Panc1 (cell line): ENCODE measurements at regions not wholly inside any gene's neighbourhood (a gene's known extent, or its start where the extent isn't known, plus 50 kb on each side); places are given as distances from the start of the nearest gene placed in this dataset.

Experiments used
- ATAC-seq: fragments of 200-7000 bp; cut with Tn5 transposase; 2 replicates; pipeline ENCODE4 v1.9.1; 2020; ENCODE audit warnings: mild to moderate bottlenecking, moderate library complexity
- BruUV-seq: library from RNA; stranded (reverse); fragments of 400-500 nt; replicated peaks from 2 replicates; lab custom pipeline; 2021; lab: Mats Ljungman, UMichigan
- CTCF ChIA-PET: fragments of 300-600 bp; sonication (Branson Sonifier 250); formaldehyde crosslinking; loops from one replicate; lab custom pipeline; 2022; ENCODE audit warnings: antibody characterized with exemption; lab: Charles Lee
- POLR2A ChIA-PET: fragments of 300-600 bp; sonication (Branson Sonifier 250); formaldehyde crosslinking; loops from one replicate; lab custom pipeline; 2022; ENCODE audit warnings: antibody characterized with exemption; lab: Charles Lee
- DNase-seq: peaks from one replicate; pipeline ENCODE4 v3.0.0-alpha.2; 2010; ENCODE audit warnings: low read depth, low spot score
- H3K27ac ChIP-seq: 2 replicates; pipeline ENCODE4 v1.5.1; 2011; ENCODE audit warnings: mild to moderate bottlenecking, low read length, inconsistent platforms
- H3K27me3 ChIP-seq: fragments of 200-500 bp; sonication (Bioruptor generic); 2 replicates; pipeline ENCODE4 v1.6.0; 2014; ENCODE audit warnings: low read length, inconsistent platforms; ENCODE audit not compliant: control insufficient read depth, insufficient read depth
- H3K36me3 ChIP-seq: fragments of 200-500 bp; sonication (Bioruptor generic); 2 replicates; pipeline ENCODE4 v1.5.1; 2014; ENCODE audit warnings: inconsistent platforms, mild to moderate bottlenecking, low read length, moderate library complexity; ENCODE audit not compliant: control insufficient read depth, insufficient read depth
- H3K4me1 ChIP-seq: 2 replicates; pipeline ENCODE4 v1.5.1; 2011; ENCODE audit warnings: inconsistent platforms, mild to moderate bottlenecking, low read length, moderate library complexity; ENCODE audit not compliant: control insufficient read depth, insufficient read depth
- H3K4me3 ChIP-seq, 2 experiments: 2 replicates each; pipeline ENCODE4 v1.5.1; 2011 to 2012; ENCODE audit warnings: low read depth in 2 of 2, low read length in 2 of 2, mild to moderate bottlenecking in 2 of 2, inconsistent platforms in 1 of 2, moderate library complexity in 1 of 2
- H3K9me3 ChIP-seq: fragments of 200-500 bp; sonication (Bioruptor generic); 2 replicates; pipeline ENCODE4 v1.5.1; 2014; ENCODE audit warnings: low read depth, mild to moderate bottlenecking, inconsistent platforms, low read length, moderate library complexity; ENCODE audit not compliant: control insufficient read depth, insufficient read depth
- CTCF ChIP-seq: fragments of 450-650 bp; IDR thresholded peaks from 2 replicates; pipeline ENCODE4 v1.5.1; 2017; ENCODE audit warnings: mild to moderate bottlenecking
- POLR2AphosphoS5 ChIP-seq: IDR thresholded peaks from 2 replicates; pipeline ENCODE4 v1.6.1; 2012; ENCODE audit warnings: mild to moderate bottlenecking, low read depth, low read length, moderate library complexity
- REST ChIP-seq, 2 experiments: IDR thresholded peaks; 2 replicates each; pipeline ENCODE4 v1.6.1; 2011 to 2012; ENCODE audit warnings: low read depth in 2 of 2, control low read depth in 1 of 2, low read length in 1 of 2, mild to moderate bottlenecking in 1 of 2, moderate library complexity in 1 of 2; ENCODE audit not compliant: insufficient read depth in 1 of 2
- SIN3A ChIP-seq: IDR thresholded peaks from 2 replicates; pipeline ENCODE4 v1.6.1; 2012; ENCODE audit warnings: low read depth, mild to moderate bottlenecking, low read length, moderate library complexity, borderline replicate concordance; ENCODE audit not compliant: insufficient read depth
- TCF7L2 ChIP-seq: IDR thresholded peaks from 2 replicates; pipeline ENCODE4 v1.6.1; 2011; ENCODE audit warnings: mild to moderate bottlenecking, low read depth, low read length, inconsistent platforms
- in situ Hi-C: cut with HindIII; loops from 2 replicates; pipeline ENCODE4 v1.10.0; 2016; ENCODE audit warnings: low sequenced_read_pairs, low pct_unique_long_range_greater_than_20kb
- intact Hi-C: fragments of 100-400 bp; cut with micrococcal nuclease; formaldehyde crosslinking; loops from one replicate; pipeline ENCODE4 v1.10.0; 2022; ENCODE audit not compliant: unreplicated experiment

GRCh38 chr2:236763857-236764256, 194.2 kb downstream of the ACKR3 start:
- DNase-seq = no peak
- TF ChIP-seq CTCF (no peak), TCF7L2 (no peak), POLR2AphosphoS5 (no peak)
- no TSS peak for BruUV-seq

GRCh38 chr2:236764716-236765115, 195.1 kb downstream of the ACKR3 start:
- H3K27ac ChIP-seq = no peak overlapping the region
- no peaks in the 10 kb centered on the region for H3K4me1 ChIP-seq
- H3K36me3 ChIP-seq = no peaks in the 10 kb centered on the region
- H3K4me3 ChIP-seq = no peak overlapping the region
- intact Hi-C loops (no loop called here), in situ Hi-C loops (no loop called here)
- no TSS peak for BruUV-seq
- TF ChIP-seq SIN3A (no peak), CTCF (no peak), REST (IDR thresholded peaks at IDR 0.05; ENCODE audit: insufficient read depth in 1 of 2, low read depth in 2 of 2, low read length in 1 of 2) (no peak), POLR2AphosphoS5 (no peak), TCF7L2 (no peak)
- POLR2A ChIA-PET = no interaction called here
- ATAC-seq (no peak), DNase-seq (no peak)
- H3K9me3 ChIP-seq = no peaks in the 10 kb centered on the region
- peaks cover 3% of the 10 kb centered on the region; the same call in 1 of the 2 replicates for H3K27me3 ChIP-seq
- CTCF ChIA-PET = no interaction called here

More at GRCh38 chr2:236763857-236764256, 194.2 kb downstream of the ACKR3 start:
- POLR2A ChIA-PET = no interaction called here
- Histone ChIP-seq H3K4me3 (no peak overlapping the region), H3K9me3 (no peaks in the 10 kb centered on the region), H3K27ac (no peak overlapping the region), H3K4me1 (no peaks in the 10 kb centered on the region), H3K27me3 (peaks cover 3% of the 10 kb centered on the region; the same call in 1 of the 2 replicates), H3K36me3 (no peaks in the 10 kb centered on the region)
- CTCF ChIA-PET = no interaction called here
- in situ Hi-C loops (no loop called here), intact Hi-C loops (no loop called here)
- ATAC-seq = no peak
